Frontal cortex (tissue), 3 donors: ENCODE measurements at regions not wholly inside any gene's neighbourhood (a gene's known extent, or its start where the extent isn't known, plus 50 kb on each side); places are given as distances from the start of the nearest gene placed in this dataset.

Experiments
- DNase-seq, 2 donors: peaks; one replicate each; pipeline ENCODE4 v3.0.0; 2012; ENCODE audit warnings: low spot score in 2 of 2
- FAIRE-seq: peaks from 2 replicates; lab custom pipeline; 2012; peaks lifted over from hg19 to GRCh38; lab: Jason Lieb, UNC
- donor health status: control.
- donor health status: control.
- donor health status: control.

- DNase-seq (no peak), FAIRE-seq (no peak)
Observed at GRCh38 chr13:112124141-112124540, 57.2 kb downstream of the SOX1 start.

DNA sequence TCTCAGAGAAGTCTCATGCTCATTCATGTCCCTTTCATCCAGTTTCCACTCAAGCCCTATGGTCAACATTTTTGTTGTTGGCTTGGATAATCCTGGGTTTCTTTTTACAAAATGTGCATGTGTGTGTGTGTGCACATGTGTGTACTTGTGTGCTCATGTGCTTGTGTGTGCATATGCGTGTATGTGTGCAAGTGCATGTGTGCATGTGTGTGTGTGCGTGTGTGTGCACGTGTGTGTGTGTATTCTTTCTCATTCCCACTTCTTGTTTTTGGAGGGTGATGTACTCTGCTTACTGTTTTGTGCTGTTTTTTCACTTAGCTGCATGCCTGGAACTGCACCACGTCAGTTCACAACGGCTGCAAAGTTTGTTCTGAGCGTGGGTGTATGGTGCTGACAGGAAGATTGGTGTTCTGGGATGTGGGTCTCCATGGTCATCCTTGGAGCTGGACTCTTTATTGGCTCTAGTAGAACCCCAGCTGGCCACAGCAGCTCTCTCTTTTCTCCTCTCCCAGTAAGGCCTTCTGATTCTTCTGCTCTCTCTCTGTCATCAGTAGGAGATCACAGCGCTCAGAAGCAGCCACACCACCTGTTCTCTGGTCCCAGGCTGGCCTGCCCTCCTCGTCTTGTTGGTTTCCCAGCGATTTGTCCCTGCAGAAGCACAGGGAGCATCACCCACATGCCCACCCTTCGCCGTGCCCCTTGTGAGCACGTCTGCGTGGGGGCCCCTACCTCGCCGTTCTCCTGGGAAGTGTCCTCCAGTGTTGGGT, 60.8 kb downstream of the SOX1 start:
- no peak for DNase-seq

DNA sequence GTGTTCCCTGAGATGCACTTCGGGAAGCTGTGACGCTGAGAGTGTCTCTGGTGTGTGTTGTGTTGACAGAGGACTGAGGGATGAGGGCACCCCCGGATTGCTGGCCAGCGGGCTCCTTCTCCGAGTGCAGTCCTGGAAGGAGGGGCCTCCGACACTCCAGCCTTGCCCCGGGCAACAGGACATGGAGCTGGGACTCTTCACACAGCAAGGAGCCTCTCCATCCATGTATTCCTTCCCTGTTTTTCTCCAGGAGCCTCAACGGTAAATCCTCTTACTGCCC, 61.3 kb downstream of the SOX1 start:
- no peak for DNase-seq
- no peak for FAIRE-seq

More for the DNA sequence above, 60.8 kb downstream of the SOX1 start:
- no peak for FAIRE-seq

GRCh38 chr13:112130418-112130817, 63.5 kb downstream of the SOX1 start:
- FAIRE-seq: no peak
- DNase-seq: no peak

DNA sequence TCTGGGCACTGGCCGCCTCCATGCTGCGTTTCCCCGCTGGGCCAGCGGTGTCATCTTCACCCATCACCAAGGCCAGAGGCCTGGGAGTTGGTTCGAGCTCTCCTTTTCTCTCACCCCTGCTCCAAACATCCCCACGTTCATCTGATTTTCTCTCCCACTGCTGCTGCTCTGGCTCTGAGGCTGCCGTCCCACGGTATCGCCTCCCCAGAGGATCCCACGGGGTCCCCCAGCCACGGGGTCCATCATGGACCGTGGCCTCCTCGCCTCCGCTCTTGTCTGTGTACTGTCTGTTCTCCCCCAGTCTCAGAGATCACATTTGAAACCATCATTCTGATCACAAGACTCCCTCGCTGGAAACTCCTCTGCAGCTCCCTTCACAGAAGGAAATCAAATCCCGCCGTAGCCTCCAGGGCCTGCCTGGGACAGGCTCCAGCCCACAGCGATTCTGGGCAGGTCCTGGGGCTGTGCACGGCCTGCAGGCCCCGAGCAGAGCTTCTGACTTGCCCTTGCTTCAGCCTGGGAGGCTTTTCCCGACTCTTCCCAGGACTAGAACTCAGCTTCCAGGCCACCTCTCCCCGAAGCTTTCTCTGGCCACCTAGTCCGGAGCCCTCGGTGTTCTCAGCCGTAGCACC, 64.2 kb downstream of the SOX1 start:
- no peak for FAIRE-seq

GRCh38 chr13:112131713-112132113, 64.8 kb downstream of the SOX1 start:
- FAIRE-seq: no peak

More for the DNA sequence above, 64.2 kb downstream of the SOX1 start:
- DNase-seq: no peak

DNA sequence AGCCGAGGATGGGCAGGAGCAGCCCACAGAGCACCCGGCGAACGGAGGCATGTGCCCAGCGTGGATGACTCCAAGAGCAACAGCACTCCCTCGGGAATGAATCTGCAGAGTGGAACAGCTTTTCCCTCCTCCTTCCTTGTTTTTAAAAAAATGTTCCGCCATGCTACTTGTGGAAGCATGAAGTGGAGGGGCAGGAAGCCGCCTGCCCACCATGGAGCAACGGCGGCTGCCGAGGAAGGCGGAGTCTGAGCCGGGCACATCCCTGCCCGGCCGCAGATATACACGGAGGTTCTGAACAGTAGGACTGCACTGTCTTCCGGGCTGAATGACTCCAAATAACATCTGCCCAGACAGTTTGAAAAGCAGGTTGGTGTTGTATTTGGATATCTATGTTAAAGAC, 65.2 kb downstream of the SOX1 start:
- FAIRE-seq (no peak), DNase-seq (no peak)

More at GRCh38 chr13:112131713-112132113, 64.8 kb downstream of the SOX1 start:
- no peak for DNase-seq

GRCh38 chr13:112132619-112133018, 65.7 kb downstream of the SOX1 start:
- DNase-seq: no peak

GRCh38 chr13:112133499-112134390, 66.8 kb downstream of the SOX1 start:
- no peak for DNase-seq

More at GRCh38 chr13:112132619-112133018, 65.7 kb downstream of the SOX1 start:
- FAIRE-seq: no peak

GRCh38 chr13:112134391-112135075, 67.6 kb downstream of the SOX1 start:
- FAIRE-seq (no peak), DNase-seq (no peak)

More at GRCh38 chr13:112133499-112134390, 66.8 kb downstream of the SOX1 start:
- no peak for FAIRE-seq

DNA sequence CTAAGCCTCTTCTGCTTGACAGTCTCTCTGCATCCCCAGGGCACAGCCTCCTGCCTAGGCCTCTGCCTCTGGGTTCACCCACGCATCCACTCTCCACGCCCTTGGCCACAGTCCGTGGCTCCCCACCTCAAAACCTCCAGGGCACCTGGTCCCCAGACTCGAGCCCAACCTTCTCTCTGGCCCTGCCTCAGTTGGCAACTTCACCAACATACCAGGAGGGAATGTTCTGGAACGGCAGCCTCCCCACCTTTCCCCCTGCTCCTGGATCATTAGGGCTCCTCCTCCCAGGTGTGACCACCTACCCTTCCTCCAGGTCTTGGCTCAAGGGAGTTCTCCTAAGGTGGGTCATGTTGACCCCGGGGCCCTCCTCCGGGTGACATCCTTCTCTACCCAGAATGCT, 69.1 kb downstream of the SOX1 start:
- FAIRE-seq: no peak
- DNase-seq: no peak

DNA sequence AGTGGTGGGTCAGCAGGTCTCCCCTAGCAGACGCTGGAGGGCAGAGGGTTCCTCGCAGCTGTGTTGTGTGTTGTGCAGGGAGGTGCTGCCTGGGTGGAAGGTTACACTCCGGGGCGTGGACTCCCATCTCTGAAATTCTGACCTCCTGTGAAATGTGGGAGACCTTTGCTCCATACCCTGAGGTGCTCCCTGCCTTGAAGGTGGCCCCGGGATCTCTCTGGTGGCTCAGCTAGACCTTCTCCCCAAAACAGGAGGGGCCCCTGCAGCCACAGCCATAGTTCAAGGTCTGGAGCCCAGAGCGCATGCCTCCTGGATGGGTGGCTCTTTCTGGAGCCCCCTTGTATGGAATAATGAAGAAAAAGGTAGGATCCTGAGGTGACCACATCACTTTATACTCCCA, 70.2 kb downstream of the SOX1 start:
- no peak for DNase-seq
- no peak for FAIRE-seq

DNA sequence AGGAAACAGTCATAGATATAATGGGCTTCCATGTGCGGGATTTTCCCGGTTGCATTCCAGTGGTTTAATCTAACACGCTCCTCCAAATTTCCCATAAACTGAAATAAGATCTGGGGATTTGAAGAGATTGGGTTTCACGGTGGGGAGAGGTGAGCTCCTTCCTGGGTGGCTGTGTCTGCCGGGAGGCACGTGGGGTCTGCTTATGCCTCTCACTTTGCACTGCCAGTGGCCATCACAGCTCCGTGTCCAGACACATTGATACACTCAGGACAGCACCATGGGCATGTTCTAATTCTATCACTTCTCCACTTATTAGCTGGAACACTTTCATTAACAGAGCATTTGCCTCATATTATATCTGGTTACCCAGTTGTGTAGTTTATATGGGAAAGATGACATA, 73.4 kb downstream of the SOX1 start:
- no peak for FAIRE-seq
- no peak for DNase-seq

DNA sequence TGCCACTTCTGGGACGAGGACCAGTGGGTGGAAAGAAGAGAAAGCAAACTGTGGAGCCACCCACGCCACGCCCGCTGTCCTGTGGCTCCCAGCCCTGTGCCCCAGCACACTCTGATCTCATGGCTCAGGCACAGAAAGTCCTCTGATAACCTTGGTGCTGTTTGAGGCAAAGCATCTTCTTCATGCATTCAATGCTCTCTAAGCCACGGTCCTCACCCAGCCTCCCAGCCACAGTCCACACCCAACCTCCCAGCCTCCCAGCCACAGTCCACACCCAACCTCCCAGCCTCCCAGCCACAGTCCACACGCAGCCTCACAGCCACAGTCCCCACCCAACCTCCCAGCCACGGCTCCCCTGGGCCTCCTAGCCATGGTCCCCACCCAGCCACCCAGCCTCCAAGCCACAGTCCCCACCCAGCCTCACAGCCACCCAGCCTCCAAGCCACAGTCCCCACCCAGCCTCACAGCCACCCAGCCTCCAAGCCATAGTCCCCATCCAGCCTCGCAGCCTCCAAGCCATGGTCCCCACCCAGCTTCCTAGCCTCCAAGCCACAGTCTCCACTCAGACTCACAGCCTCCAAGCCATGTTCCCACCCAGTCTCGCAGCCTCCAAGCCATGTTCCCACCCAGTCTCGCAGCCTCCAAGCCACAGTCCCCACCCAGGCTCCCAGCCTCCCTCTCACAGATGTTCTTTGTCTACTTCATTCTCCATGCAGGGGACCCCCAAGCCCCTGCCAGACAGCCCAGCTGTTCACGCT, 74.9 kb downstream of the SOX1 start:
- DNase-seq (no peak), FAIRE-seq (no peak)

DNA sequence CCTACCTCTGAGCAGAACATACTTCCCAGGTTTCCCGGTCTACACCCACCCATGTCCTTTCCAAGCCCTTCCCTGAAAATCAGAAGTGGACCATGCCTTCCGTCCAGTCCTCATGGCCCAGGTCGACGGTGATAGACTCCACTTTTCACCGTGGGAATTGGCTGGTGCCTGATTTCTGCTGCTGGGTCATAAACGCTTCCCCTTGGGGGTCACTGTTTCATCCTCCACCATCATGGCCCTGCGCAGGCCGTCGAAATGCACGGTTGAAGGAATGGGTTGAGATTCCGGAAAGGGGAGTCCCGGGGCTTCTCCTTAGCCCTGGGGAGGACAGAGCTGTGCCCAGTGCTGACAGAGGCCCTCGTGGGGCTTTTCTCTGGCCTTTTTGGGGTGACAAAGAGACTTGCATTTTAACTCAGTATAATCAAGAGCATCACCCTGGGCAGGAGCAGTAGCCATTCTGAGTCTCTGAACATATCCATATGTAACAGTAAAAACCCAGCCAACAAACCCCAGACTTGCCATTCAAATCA, 75.5 kb downstream of the SOX1 start:
- DNase-seq: no peak
- FAIRE-seq: no peak

DNA sequence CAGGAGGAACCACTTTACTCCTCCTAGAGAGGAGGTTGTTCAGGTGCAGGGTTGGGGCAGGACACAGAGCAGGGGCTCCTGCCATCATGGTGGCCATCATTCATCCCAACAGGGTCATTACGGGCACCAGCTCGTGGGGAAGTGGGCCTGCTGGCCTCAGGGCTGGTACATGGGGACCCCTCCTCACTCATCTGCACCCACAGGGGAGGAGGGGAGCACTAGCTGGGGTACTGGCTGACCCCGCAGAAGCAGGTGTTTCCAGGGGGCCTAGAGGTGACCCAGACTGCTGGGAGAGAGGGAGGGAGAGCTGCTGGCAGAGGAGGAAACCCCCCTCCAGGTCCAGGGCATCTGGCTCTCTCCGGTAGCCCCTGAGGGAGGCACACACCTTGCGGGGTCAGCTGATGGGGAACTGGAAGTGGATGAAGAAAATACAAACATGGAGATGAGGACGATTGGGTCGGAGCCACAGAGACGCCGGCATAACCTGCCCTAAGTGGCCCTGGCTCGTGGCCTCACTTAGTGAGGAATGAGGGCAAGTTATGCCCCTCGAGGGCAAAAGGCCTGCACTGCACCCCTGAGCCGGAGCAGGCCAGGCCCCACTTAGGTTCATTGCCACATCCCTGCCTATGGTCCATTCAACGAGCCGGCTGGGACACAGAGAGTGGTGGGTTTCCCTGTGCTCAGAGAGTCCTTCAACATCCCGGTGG, 76.2 kb downstream of the SOX1 start:
- DNase-seq (no peak), FAIRE-seq (no peak)

DNA sequence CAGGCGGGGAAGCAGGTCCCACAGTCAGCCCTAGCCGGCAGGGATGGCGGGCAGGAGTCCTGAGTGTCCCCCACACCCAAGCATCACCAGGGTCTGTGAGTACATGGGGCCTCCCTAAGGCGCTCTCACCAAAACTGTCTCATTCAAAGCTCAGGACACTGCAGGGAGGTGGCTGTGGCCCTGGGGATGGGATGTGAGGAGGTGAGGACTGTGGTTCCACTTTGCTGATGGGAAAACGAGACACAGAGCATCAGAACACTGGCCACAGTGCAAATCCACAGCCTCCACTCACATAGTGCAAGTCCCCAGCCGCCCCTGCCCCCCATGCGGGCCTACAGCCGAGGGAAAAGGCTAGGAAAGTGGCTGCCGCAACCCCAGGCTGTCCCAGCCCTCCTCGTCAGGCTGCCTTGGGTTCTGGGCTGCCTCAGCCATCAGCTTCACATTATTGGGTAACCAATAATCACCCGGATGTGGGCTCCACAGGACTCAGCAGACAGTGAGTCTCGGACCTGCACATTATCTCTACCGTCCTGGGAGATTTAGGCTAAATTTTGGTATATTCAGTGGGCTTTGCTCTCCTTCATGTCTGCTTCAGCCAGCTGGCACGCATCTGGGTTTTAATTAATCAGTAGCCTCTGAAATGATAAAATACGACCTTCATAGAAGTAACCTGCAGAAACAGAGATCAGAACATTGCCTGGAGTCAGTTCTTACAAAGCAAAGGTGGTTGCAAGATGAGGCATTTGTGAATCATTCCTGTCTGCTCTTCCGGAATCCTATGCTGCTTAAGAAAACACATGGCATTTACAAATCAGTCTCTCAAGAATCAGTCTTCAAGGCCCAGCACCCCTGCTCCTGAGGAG, 77.0 kb downstream of the SOX1 start:
- FAIRE-seq: no peak
- DNase-seq: no peak
